Stimulated activated CD4-positive, alpha-beta T cell treated with anti-CD3 and anti-CD28 coated beads, TNF-alpha, amount 100 ng/mL, for 48 hours (primary cell): ENCODE measurements at regions not wholly inside any gene's neighbourhood (a gene's known extent, or its start where the extent isn't known, plus 50 kb on each side); places are given as distances from the start of the nearest gene placed in this dataset.
"Not testable (repeated sequence)": the region's sequence is repeated elsewhere in the genome, so short reads cannot be mapped to it uniquely, and the experiment has no call there.

ENCODE experiments used
- DNase-seq, 3 donors: peaks; one replicate each; pipeline ENCODE4 v3.0.0-alpha.2; 2020; ENCODE audit warnings: low read depth in 3 of 3

GRCh38 chr5:7213525-7213924, 182.4 kb upstream of the ADCY2 start:
- DNase-seq: no peak

DNA sequence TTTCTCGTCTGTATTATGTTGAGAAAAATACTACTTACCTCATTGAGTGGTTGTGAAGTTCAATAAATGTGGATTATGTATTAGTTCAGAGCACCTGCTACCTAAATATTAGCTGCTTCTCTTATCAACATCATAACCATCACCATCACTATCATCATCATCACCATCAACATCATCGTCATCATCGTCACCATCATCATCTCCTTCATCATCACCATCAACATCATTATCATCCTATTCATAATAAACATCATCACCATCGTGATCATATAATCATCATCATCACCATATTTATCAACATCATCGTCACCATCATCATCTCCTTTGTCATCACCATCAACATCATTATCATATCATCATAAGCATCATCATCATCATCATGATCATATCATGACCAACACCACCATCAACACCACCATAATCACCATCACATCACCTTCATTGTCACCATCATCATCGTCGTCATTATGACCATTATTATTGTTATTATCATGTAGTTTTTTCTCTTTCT, 181.0 kb upstream of the ADCY2 start:
- no peak for DNase-seq

GRCh38 chr5:7218141-7218540, 177.8 kb upstream of the ADCY2 start:
- DNase-seq: no peak

- no peak for DNase-seq
Observed at GRCh38 chr5:7220156-7220555, 175.8 kb upstream of the ADCY2 start.

- DNase-seq: no peak
Observed at GRCh38 chr5:7221041-7221440, 174.9 kb upstream of the ADCY2 start.

- no peak for DNase-seq
Observed at GRCh38 chr5:7225826-7226225, 170.1 kb upstream of the ADCY2 start.

DNA sequence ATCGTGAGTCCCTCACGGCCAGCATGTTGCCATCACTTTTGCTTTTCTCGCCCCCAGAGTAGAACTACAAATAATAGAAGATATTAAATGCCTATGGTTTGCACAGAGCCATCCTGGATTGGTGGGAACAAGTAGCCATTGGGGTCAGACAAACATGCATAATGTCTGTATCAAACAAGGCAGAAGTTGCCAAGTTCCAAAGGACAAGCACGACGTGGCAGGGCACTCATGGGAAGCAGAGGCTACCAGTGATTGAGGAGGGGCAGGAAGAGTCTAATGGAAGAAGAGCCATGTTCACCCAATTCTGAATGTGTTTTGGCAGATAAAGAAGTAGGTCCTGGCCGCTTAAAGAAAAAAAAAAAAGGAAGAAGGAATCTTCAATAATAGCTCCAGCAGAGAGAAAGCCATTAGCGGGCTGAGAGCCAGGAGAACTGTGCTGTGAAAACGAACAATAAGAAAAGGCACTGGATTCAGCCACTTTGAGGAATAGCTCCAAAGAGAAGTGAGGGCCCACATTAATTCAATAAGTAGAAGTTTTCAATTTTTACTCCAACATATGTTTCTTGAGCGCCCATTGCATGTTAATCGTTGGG, 153.7 kb upstream of the ADCY2 start:
- DNase-seq: no peak

DNA sequence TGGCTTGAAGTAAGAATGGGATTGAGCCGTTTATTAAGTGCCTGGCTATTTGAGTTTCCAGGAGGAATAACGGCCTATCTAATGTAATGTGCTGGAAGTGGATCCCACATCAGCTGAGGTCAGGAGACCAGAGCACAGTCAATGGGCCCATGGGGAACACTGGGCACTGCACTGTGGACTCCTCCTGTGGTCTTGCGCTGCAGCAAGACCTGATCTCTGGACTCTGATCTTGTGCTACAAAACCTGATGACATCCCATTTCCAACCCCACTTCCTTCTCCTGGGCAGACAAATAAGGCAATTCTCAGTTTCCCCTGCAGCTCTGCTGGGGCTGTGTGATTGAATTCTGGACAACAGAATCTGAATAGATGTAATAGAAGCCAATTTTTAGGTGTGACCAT, 151.7 kb upstream of the ADCY2 start:
- DNase-seq: no peak

GRCh38 chr5:7245121-7245651, 150.8 kb upstream of the ADCY2 start:
- no peak for DNase-seq

DNA sequence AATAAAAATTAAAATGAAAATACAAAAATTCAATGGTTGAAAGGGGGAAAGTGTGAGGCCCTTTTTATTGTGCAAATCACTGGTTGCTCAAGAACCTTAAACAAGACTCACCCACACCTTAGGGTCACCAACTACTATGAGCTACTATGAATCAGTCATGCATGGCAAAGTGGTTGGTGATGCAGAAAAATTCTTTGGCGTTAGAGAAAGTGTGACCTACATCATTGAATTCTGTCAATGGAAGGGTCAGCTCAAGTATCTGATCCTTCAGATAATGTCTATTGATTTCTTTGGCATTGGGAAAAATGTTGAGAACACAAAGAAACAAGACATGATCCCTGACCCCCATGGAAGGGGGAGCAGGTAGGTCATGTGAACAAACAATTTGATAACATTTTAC, 149.7 kb upstream of the ADCY2 start:
- DNase-seq: no peak

GRCh38 chr5:7250004-7250403, 145.9 kb upstream of the ADCY2 start:
- no peak for DNase-seq

DNA sequence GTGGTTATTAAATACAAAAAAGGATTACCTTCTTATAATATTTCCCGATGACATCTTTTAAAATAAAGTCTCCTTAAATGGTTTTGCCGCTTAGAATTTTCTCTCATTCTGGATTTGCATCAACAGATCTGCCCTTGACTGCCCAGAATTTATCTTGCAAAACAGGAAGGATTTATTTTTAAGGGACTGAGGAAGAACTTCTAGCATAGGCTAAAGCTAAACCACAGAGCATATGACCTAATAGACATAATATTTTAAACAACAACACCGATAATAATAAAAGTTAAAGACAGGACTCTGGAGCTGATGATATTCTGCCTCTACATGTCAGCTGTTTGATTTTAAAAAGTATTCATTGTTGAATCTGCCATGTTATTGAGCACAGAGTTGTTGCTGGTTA, 145.3 kb upstream of the ADCY2 start:
- DNase-seq: no peak

DNA sequence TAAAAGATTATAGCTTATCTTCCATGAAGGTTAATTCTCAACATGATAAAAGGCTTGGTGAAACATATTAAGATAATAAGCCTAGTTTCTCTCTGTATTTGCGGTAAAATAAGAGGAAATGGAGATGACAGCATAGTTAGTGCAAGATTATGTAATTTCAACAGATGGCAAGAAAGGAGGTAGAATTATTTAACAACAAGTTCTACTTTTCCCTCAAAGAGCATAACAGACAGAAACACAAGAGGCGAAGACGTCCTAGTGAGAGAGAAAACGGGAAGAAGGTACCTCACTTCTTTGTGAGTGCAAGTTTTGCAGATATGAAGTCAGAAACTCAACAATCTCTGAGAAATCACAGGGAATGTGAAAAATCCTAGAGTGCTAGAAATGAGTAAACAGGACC, 144.8 kb upstream of the ADCY2 start:
- DNase-seq: no peak

- no peak for DNase-seq
Observed at GRCh38 chr5:7261049-7261448, 134.9 kb upstream of the ADCY2 start.

DNA sequence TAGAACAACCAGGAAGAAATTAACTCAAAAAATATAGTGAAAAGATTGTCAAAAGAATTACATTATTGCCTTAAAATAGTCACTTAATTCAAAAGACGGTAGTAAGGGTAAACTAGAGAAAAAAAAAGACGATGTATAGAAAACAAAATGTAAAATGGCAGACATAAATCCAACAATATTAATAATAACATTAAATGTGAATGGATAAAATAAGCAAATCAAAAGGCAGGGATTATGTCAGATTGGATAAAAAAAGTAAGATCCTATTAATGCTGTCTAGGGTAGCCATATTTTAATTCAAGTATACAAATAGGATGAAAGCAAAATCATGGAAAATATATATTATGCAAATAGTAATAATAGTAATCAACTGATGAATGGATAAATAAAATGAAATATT, 134.0 kb upstream of the ADCY2 start:
- DNase-seq: no peak

DNA sequence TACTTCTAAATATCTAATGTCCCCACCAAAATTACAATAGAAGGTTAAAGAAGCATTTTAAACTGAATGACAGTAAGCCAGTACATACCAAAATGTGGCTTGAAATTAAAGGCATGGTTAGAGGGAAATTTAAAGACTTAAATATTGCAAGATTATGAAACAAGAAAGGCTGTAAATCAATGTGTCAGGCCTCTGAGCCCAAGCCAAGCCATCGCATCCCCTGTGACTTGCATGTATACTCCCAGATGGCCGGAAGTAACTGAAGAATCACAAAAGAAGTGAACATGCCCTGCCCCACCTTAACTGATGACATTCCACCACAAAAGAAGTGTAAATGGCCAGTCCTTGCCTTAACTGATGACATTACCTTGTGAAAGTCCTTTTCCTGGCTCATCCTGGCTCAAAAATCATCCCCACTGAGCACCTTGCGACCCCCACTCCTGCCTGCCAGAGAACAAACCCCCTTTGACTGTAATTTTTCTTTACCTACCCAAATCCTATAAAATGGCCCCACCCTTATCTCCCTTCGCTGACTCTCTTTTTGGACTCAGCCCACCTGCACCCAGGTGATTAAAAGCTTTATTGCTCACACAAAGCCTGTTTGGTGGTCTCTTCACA, 132.4 kb upstream of the ADCY2 start:
- not testable (repeated sequence) for DNase-seq

- DNase-seq: not testable (repeated sequence)
Observed at GRCh38 chr5:7265776-7266175, 130.2 kb upstream of the ADCY2 start.

- DNase-seq: not testable (repeated sequence)
Observed at GRCh38 chr5:7268722-7269121, 127.2 kb upstream of the ADCY2 start.

GRCh38 chr5:7269591-7270274, 126.2 kb upstream of the ADCY2 start:
- no peak for DNase-seq

- DNase-seq: no peak
Observed at GRCh38 chr5:7271435-7272084, 124.4 kb upstream of the ADCY2 start.

DNA sequence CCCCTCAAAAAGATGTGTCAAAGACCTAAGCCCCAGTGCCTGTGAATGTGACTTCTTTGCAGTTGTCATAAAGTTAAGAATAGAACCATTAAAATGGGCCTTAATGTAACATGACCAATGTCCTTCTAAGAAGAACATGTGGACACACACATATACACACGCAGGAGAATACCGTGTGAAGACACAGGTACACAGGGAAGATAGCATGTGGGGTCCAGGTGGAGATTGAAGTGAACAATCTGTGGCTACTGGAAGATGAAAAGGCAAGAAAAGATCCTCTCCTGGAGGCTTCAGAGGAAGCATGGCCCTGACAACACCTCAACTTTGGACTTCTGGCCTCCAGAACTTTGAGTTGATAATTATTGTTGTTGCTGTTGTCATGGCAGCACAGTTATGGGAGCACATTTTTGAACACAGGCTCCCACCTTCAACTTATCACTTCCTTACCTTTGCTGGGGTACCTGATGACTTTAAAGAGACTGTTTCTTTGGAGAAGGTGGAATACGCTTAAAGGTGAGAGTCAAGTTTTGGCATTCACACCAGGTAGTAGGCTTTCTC, 123.5 kb upstream of the ADCY2 start:
- no peak for DNase-seq

GRCh38 chr5:7274203-7274602, 121.7 kb upstream of the ADCY2 start:
- no peak for DNase-seq
